GM23248 (cell line): ENCODE measurements at regions not wholly inside any gene's neighbourhood (a gene's known extent, or its start where the extent isn't known, plus 50 kb on each side); places are given as distances from the start of the nearest gene placed in this dataset.

Experiments
- EZH2 ChIP-seq: fragments of 200-600 bp; sonication (generic); IDR thresholded peaks from 2 replicates; pipeline ENCODE4 v1.6.1; 2018; ENCODE audit warnings: antibody characterized with exemption, mild to moderate bottlenecking; ENCODE audit not compliant: insufficient read depth, poor library complexity, severe bottlenecking
- EZH2phosphoT487 ChIP-seq: fragments of 200-600 bp; sonication (generic); IDR thresholded peaks from 2 replicates; pipeline ENCODE4 v1.6.1; 2018; ENCODE audit warnings: antibody characterized with exemption, moderate library complexity, mild to moderate bottlenecking, low read depth; ENCODE audit not compliant: insufficient read depth

DNA sequence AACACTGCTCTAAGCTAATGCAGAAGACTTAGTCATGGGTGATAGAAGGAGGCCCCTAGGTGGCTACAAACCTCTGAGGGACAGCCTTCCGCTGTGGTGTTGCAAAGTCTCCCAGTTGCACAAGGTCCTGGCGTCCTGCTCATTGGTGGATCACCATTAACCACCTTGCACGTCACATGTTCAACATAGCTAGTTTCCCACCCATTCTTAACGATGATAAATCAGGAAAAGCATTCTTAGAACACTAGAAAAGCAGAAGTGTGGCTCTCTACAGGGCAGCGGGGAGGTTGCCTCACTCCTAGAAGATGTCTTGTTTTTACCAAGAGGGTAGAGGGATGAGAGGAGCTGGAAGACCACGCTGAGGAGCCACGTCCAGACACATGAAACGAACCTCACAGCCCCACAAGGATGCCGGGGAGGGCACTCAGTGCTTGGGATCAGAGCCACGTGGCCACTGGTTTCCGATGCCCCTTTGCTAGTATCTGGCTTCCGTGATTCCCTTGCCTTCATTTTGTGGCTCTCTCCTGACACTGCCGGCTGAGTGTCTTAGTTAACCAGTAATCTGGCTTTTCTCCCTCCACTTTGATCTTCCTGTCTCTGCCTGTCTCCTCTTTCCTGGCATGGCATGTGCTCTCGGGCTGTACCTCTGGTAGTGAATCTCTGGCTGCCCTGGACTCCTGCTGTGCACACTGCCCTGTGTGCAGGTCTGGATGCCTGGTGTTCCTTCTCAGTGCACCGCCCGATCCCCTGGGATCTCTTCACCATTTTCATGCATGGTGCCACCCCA is 91.4 kb upstream of the NEDD9 start:
- no peak for TF ChIP-seq EZH2
- no peak for TF ChIP-seq EZH2phosphoT487
